ENCODE measurements at regions not wholly inside any gene's neighbourhood (a gene's known extent, or its start where the extent isn't known, plus 50 kb on each side); places are given as distances from the start of the nearest gene placed in this dataset.

- no peaks in the 10 kb centered on the region for H3K36me3 ChIP-seq (ENCODE audit: insufficient read depth, low read length)
- no peak overlapping the region for H3K4me3 ChIP-seq
- no peak overlapping the region for H3K27ac ChIP-seq
- no peak for DNase-seq (ENCODE audit: low read depth, low spot score)
- H3K9me3 ChIP-seq (ENCODE audit: low read depth, low read length): no peaks in the 10 kb centered on the region
- H3K9ac ChIP-seq (ENCODE audit: insufficient read length): no peak overlapping the region
- no peak for TF ChIP-seq EZH2 (IDR thresholded peaks at IDR 0.05)
- no peak for TF ChIP-seq POLR2AphosphoS5 (IDR thresholded peaks at IDR 0.05; ENCODE audit: borderline replicate concordance, low read depth, low read length)
- no peak for TF ChIP-seq FOXP2 (optimal IDR thresholded peaks at IDR 0.05; ENCODE audit: control extremely low read depth, extremely low read length, insufficient read depth)
These were observed 91.0 kb downstream of the PXDC1 start for GRCh38 chr6:3660473-3660872.

DNA sequence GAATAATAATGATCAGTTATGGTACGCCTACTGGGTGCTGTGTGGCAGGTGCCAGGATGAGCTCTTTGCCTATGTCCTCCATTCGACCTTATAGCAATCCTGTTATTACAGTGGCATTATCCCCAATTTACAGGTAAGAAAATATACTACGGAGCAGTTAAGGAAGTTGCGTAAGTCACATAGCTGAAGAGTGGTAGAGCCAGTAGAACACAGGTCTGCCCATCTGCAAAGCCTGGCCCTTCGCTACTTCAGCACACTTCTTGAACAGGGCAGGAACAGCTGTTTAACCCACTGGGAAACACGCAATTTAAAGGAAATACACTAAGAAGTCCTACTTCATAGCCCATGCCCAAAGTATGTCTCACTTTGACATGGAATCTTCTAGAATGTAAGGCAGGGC lies 91.8 kb downstream of the PXDC1 start:
- no peak for DNase-seq (ENCODE audit: low read depth, low spot score)

GRCh38 chr6:3656076-3656475 lies 95.4 kb downstream of the PXDC1 start:
- Histone ChIP-seq H3K9me3 (ENCODE audit: low read depth, low read length) (no peaks in the 10 kb centered on the region), H3K9ac (ENCODE audit: insufficient read length) (no peak overlapping the region), H3K36me3 (ENCODE audit: insufficient read depth, low read length) (no peaks in the 10 kb centered on the region), H3K27ac (no peak overlapping the region), H3K4me3 (no peak overlapping the region)
- TF ChIP-seq POLR2AphosphoS5 (IDR thresholded peaks at IDR 0.05; ENCODE audit: borderline replicate concordance, low read depth, low read length) (no peak), FOXP2 (optimal IDR thresholded peaks at IDR 0.05; ENCODE audit: control extremely low read depth, extremely low read length, insufficient read depth) (no peak), EZH2 (IDR thresholded peaks at IDR 0.05) (no peak)
- DNase-seq (ENCODE audit: low read depth, low spot score): no peak

More for the DNA sequence above, 91.8 kb downstream of the PXDC1 start:
- no peak overlapping the region for H3K9ac ChIP-seq (ENCODE audit: insufficient read length)
- H3K4me3 ChIP-seq: no peak overlapping the region
- TF ChIP-seq FOXP2 (optimal IDR thresholded peaks at IDR 0.05; ENCODE audit: control extremely low read depth, extremely low read length, insufficient read depth) (no peak), POLR2AphosphoS5 (IDR thresholded peaks at IDR 0.05; ENCODE audit: borderline replicate concordance, low read depth, low read length) (no peak), EZH2 (IDR thresholded peaks at IDR 0.05) (no peak)
- H3K36me3 ChIP-seq (ENCODE audit: insufficient read depth, low read length): no peaks in the 10 kb centered on the region
- H3K27ac ChIP-seq: no peak overlapping the region
- H3K9me3 ChIP-seq (ENCODE audit: low read depth, low read length): no peaks in the 10 kb centered on the region

DNA sequence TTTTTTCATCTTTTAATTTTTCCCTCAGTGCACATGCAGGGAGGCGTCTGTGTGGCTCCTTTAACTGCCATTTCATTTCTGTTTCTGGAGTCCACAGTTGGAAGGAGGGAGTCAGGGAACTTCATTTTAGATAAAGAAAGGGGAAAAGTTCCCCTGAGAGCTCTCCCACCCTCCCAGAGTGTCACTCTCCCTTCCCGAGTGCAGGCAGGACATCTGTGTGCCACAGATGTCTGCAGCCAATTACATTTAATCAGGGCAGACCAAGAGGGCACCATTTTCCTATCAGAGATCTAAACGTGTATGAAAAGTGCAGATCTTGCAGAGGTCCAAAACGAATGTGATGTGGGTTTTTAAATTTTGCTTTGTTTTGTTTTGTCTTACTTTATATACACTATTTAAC lies 96.6 kb downstream of the PXDC1 start:
- TF ChIP-seq POLR2AphosphoS5 (IDR thresholded peaks at IDR 0.05; ENCODE audit: borderline replicate concordance, low read depth, low read length) (no peak), FOXP2 (optimal IDR thresholded peaks at IDR 0.05; ENCODE audit: control extremely low read depth, extremely low read length, insufficient read depth) (no peak), EZH2 (IDR thresholded peaks at IDR 0.05) (no peak)
- Histone ChIP-seq H3K9me3 (ENCODE audit: low read depth, low read length) (no peaks in the 10 kb centered on the region), H3K36me3 (ENCODE audit: insufficient read depth, low read length) (no peaks in the 10 kb centered on the region), H3K4me3 (no peak overlapping the region), H3K9ac (ENCODE audit: insufficient read length) (no peak overlapping the region), H3K27ac (no peak overlapping the region)
- no peak for DNase-seq (ENCODE audit: low read depth, low spot score)

DNA sequence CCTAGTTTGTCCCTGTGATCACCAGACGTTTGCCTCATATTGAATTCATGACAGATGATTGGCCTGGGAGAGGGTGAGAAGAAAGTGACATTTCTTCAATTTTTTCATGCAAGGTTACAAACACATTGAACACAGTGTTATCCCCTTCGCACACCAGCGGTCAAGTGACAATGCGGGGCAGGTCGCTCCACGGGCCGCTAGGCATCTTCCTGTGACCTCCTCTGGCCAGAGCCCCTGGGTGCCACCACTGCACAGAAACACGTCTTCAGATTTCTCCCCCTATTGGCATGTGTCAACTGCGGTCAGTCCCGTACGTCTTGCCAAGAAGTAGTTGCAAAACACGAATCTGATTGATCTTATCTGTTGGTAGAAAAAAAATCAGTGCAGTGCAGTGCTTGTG lies 97.1 kb downstream of the PXDC1 start:
- no peaks in the 10 kb centered on the region for H3K9me3 ChIP-seq (ENCODE audit: low read depth, low read length)
- H3K9ac ChIP-seq (ENCODE audit: insufficient read length): no peak overlapping the region
- H3K27ac ChIP-seq: no peak overlapping the region
- H3K36me3 ChIP-seq (ENCODE audit: insufficient read depth, low read length): no peaks in the 10 kb centered on the region
- TF ChIP-seq FOXP2 (optimal IDR thresholded peaks at IDR 0.05; ENCODE audit: control extremely low read depth, extremely low read length, insufficient read depth) (no peak), POLR2AphosphoS5 (IDR thresholded peaks at IDR 0.05; ENCODE audit: borderline replicate concordance, low read depth, low read length) (no peak), EZH2 (IDR thresholded peaks at IDR 0.05) (no peak)
- no peak for DNase-seq (ENCODE audit: low read depth, low spot score)
- no peak overlapping the region for H3K4me3 ChIP-seq

DNA sequence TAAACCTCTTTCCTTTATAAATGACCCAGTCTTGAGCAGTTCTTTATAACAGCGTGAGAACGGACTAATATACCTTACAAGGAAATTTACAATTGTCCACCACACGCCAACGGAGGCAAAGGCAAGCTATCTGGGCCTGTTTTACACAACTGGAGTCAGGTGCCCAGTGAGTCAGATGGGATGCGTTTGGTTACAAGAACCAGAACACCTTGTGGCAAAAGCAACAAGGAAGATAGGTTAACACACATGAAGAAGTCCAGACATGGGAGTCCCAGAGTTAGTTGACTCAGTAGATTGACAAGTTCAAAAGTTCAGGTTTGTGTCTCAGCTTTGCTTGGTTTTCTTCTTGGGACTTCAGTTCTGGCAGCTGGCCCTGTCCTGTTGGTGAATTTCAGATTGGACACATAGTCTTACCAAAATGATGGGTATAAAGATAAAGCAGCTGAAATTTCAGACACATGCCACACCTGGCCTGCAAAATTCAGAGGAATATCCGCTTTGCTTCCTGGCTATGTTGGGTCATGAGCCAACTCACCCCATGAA lies 97.9 kb downstream of the PXDC1 start:
- DNase-seq (ENCODE audit: low read depth, low spot score): no peak
- no peaks in the 10 kb centered on the region for H3K36me3 ChIP-seq (ENCODE audit: insufficient read depth, low read length)
- H3K4me3 ChIP-seq: no peak overlapping the region
- no peak overlapping the region for H3K27ac ChIP-seq
- no peaks in the 10 kb centered on the region for H3K9me3 ChIP-seq (ENCODE audit: low read depth, low read length)
- no peak overlapping the region for H3K9ac ChIP-seq (ENCODE audit: insufficient read length)
- TF ChIP-seq POLR2AphosphoS5 (IDR thresholded peaks at IDR 0.05; ENCODE audit: borderline replicate concordance, low read depth, low read length) (no peak), EZH2 (IDR thresholded peaks at IDR 0.05) (no peak), FOXP2 (optimal IDR thresholded peaks at IDR 0.05; ENCODE audit: control extremely low read depth, extremely low read length, insufficient read depth) (no peak)

- no peak overlapping the region for H3K9ac ChIP-seq (ENCODE audit: insufficient read length)
- DNase-seq (ENCODE audit: low read depth, low spot score): no peak
- H3K27ac ChIP-seq: no peak overlapping the region
- TF ChIP-seq POLR2AphosphoS5 (IDR thresholded peaks at IDR 0.05; ENCODE audit: borderline replicate concordance, low read depth, low read length): no peak
- no peak for TF ChIP-seq EZH2 (IDR thresholded peaks at IDR 0.05)
- TF ChIP-seq FOXP2 (optimal IDR thresholded peaks at IDR 0.05; ENCODE audit: control extremely low read depth, extremely low read length, insufficient read depth): no peak
- H3K4me3 ChIP-seq: no peak overlapping the region
- H3K9me3 ChIP-seq (ENCODE audit: low read depth, low read length): no peaks in the 10 kb centered on the region
- no peaks in the 10 kb centered on the region for H3K36me3 ChIP-seq (ENCODE audit: insufficient read depth, low read length)
These were observed 99.7 kb downstream of the PXDC1 start for GRCh38 chr6:3651698-3652229.

DNA sequence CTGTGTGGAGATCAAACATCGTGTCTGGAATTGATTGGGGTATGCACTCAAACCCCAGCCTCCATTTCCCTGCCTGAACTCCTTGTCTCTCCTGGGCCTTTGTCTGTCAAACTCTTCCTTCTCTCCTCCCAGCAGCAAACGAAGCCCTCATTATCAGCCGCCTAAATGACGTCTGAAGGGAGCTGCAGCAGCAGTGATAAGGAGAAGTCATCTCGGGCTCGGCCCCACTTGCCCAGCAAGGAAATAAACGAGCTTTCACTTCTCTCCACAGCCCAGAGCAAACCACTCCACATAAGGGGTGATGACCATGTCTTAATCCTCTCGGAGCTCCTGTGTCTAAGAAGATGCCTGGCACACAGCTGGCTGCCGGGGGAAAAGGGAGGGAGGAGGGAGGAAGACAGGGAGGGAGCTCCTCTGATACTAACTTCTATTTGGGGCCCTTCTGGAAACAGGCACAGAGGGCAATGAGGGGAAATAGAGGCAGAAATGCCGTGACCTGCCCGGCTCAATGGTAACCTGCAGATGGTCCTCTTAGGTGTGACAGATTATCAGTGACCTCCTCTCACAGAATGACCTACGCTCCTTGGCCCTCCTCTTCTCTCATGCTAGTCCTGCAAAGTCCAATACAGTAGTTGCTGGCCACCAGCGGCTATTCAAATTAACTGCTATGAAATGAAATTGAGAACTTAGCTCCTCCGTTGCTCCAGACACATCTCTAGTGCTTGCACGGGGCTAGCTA lies 100.4 kb downstream of the PXDC1 start:
- Histone ChIP-seq H3K27ac (no peak overlapping the region), H3K4me3 (no peak overlapping the region), H3K9me3 (ENCODE audit: low read depth, low read length) (no peaks in the 10 kb centered on the region), H3K9ac (ENCODE audit: insufficient read length) (no peak overlapping the region), H3K36me3 (ENCODE audit: insufficient read depth, low read length) (no peaks in the 10 kb centered on the region)
- DNase-seq (ENCODE audit: low read depth, low spot score): no peak
- TF ChIP-seq EZH2 (IDR thresholded peaks at IDR 0.05) (no peak), POLR2AphosphoS5 (IDR thresholded peaks at IDR 0.05; ENCODE audit: borderline replicate concordance, low read depth, low read length) (no peak), FOXP2 (optimal IDR thresholded peaks at IDR 0.05; ENCODE audit: control extremely low read depth, extremely low read length, insufficient read depth) (no peak)
